Stimulated activated CD4-positive, alpha-beta T cell treated with anti-CD3 and anti-CD28 coated beads, TNF-alpha, amount 100 ng/mL, for 24 hours (primary cell): ENCODE measurements at regions not wholly inside any gene's neighbourhood (a gene's known extent, or its start where the extent isn't known, plus 50 kb on each side); places are given as distances from the start of the nearest gene placed in this dataset.
A peak's percentile ranks its signal among the peaks of the same experiment; 100 is the strongest.

Source experiments
- DNase-seq, 3 experiments: peaks; one replicate each; pipeline ENCODE4 v3.0.0-alpha.2; 2020; ENCODE audit warnings: low read depth in 3 of 3

- no peak for DNase-seq
Observed at GRCh38 chr17:79202480-79202879, 127.9 kb downstream of the ENGASE start.

GRCh38 chr17:79201536-79202227 is 127.1 kb downstream of the ENGASE start:
- no peak for DNase-seq

- no peak for DNase-seq
Observed at GRCh38 chr17:79201119-79201518, 126.5 kb downstream of the ENGASE start.

- no peak for DNase-seq
Observed at GRCh38 chr17:79196913-79197312, 122.3 kb downstream of the ENGASE start.

GRCh38 chr17:79192503-79193351 is 118.1 kb downstream of the ENGASE start:
- peak in 2 of 3 experiments; percentile 4 to 10 for DNase-seq

GRCh38 chr17:79191270-79191934 is 116.8 kb downstream of the ENGASE start:
- DNase-seq: no peak

- DNase-seq: no peak
Observed at GRCh38 chr17:79189305-79189704, 114.7 kb downstream of the ENGASE start.

- no peak for DNase-seq
Observed at GRCh38 chr17:79188685-79189084, 114.1 kb downstream of the ENGASE start.

- no peak for DNase-seq
Observed at GRCh38 chr17:79188048-79188447, 113.4 kb downstream of the ENGASE start.

GRCh38 chr17:79187186-79187585 is 112.6 kb downstream of the ENGASE start:
- DNase-seq: no peak

GRCh38 chr17:79186406-79186805 is 111.8 kb downstream of the ENGASE start:
- no peak for DNase-seq

GRCh38 chr17:79185671-79186070 is 111.0 kb downstream of the ENGASE start:
- no peak for DNase-seq

- no peak for DNase-seq
Observed at GRCh38 chr17:79184219-79184618, 109.6 kb downstream of the ENGASE start.

- DNase-seq: no peak
Observed at GRCh38 chr17:79183293-79184158, 108.9 kb downstream of the ENGASE start.

- DNase-seq: no peak
Observed at GRCh38 chr17:79183043-79183292, 108.3 kb downstream of the ENGASE start.

- DNase-seq: no peak
Observed at GRCh38 chr17:79182176-79183042, 107.8 kb downstream of the ENGASE start.

GRCh38 chr17:79180358-79181005 is 105.9 kb downstream of the ENGASE start:
- DNase-seq: no peak

GRCh38 chr17:79179334-79179733 is 104.7 kb downstream of the ENGASE start:
- DNase-seq: no peak

GRCh38 chr17:79177877-79178276 is 103.3 kb downstream of the ENGASE start:
- DNase-seq: no peak
